SK-N-MC (cell line): ENCODE measurements at regions not wholly inside any gene's neighbourhood (a gene's known extent, or its start where the extent isn't known, plus 50 kb on each side); places are given as distances from the start of the nearest gene placed in this dataset.

Source experiments
- EZH2 ChIP-seq: fragments of 200-600 bp; sonication (generic); IDR thresholded peaks from one replicate; pipeline ENCODE4 v1.6.1; 2017; ENCODE audit warnings: antibody characterized with exemption
- POLR2AphosphoS5 ChIP-seq: IDR thresholded peaks from 2 replicates; pipeline ENCODE4 v1.6.1; 2012; ENCODE audit warnings: mild to moderate bottlenecking, low read depth, low read length, borderline replicate concordance

DNA sequence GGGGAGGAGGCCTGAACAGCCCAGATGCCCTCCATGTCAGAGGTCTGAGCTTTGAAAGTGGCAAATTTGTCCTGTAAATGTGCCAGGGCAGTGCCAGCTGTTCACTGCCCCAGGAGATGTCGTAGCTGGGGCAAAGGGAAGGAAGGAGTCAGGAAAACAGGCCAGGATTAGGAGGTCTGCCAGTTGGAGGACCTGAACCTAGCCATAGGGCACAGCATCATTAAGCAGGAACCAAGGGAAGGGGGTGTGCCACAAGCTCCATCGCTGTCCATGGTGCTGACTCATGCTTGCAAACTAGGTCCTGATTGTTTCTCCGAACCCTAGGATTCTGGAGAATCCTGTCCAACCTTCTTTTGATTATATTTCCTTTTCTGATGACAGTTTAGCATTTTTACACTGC, 124.2 kb downstream of the TMEM132E start:
- no peak for TF ChIP-seq POLR2AphosphoS5
- TF ChIP-seq EZH2 = no peak
